Ammon's horn (tissue), 1 donor: ENCODE measurements at regions not wholly inside any gene's neighbourhood (a gene's known extent, or its start where the extent isn't known, plus 50 kb on each side); places are given as distances from the start of the nearest gene placed in this dataset.

Source experiments
- DNase-seq: peaks from one replicate; pipeline ENCODE4 v3.0.0-alpha.2; 2016; ENCODE audit warnings: low spot score

DNA sequence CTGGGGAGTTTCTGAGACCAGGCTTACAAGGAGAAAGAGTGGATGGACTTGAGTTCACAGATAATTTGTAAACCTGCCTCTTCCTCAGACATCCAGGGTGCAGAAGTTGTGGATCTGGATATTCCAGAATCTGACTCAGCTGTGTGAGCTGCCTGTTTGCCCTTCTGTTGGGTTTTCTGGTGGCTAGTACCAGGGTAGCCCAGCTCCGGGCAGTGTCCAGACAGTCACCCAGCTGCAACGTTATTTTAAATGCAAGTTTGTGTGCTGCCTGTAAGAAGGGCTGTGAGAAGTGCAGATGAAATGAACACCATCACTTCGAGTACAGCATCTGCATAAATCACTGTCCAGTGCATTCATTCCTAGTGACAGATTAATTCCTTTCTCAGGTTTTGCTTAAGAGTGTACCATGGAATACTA lies 1053.0 kb downstream of the TUSC7 start:
- peak; percentile 50 for DNase-seq

DNA sequence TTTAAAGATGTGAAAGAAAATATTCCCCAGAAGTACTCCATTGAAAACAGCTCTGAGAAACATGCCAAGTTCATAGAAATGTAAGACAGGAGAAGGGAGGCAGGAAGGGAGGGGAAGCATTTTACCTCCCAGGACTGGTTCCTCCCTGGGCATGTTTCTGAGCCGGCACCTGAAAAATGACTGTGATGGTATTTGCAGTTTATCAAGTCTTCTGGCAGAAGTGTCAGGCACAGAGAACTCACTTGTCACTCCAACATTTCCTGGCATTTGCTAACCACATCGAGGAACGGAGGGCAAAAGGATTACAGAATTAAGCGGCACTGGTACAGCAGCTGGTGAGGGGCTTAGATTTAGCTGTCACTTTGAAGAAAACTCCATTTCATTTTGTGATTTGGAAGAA lies 1054.0 kb downstream of the TUSC7 start:
- DNase-seq, result no peak

DNA sequence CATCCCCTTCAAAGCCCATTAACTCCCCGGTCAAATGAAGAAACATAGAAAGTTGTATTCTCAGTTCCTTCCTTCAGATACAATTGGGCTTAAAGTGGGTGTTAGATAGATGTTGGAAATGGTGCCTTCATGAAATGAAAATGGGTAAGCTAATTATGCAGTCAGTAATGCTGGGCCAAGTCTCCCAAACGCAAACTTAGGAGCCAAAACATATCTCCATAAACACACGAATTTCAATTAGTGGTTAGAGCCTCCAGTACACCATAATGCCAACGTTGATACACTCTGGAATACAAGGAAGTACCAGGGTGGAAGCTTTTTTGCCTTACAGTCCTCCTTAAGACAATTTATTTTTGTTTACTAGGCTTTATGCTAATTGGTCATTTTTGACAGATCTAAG lies 1059.0 kb downstream of the TUSC7 start:
- no peak for DNase-seq

DNA sequence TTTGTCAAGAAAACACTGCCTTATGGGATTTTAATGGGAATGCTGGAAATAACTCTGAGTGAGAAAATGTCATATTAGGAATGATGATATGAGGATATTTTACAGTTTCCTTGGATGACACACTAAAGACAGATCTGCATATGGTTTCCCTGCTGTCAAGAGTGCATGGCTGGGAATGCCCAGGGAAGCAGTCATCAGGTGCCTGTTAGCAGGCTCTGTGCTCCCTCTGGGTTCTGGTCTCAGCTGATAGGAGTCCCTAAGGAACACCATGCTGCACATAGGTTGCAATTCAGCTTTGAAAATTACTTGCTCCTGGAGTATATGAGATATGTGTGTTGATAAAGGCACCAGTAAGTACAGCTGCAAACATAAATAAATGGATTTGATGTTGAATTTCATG lies 1064.6 kb downstream of the TUSC7 start:
- no peak for DNase-seq

DNA sequence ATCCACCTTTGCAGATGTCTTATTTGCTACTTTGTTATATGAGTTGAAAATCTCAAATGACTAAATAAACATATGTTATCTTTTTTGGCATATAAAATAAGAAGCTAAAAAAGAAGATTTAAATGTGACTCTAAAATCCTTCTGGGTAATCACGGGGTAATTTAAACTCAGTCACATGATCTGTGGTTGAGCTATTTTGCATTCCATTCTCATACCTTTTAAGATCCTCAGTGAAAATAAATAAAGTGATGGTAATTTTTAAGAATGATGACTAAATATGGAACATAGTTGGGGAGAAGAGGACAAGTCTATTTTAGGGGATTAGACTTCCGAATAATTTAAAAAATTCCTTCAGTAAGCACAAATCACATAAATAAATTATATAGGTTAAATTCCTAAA lies 1076.8 kb downstream of the TUSC7 start:
- no peak for DNase-seq

DNA sequence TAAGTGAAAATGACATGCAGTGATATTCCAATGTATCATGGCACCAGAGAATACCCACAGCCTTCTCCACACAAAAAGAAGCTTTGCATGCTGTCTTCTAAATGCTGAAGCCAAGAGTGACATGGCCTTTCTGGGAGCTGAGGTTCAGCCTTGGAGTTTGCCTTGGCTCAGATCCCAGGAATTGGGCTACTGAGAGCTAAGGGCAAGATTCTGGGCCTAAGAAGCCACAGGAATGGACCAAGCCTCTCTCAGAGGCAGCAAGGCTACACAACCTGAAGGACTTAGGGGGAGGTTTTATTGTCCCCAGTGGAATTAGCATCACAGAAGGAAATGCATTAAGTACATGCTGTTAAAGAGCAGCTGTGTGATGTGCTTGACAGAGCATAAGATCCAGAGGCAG lies 1078.5 kb downstream of the TUSC7 start:
- no peak for DNase-seq

DNA sequence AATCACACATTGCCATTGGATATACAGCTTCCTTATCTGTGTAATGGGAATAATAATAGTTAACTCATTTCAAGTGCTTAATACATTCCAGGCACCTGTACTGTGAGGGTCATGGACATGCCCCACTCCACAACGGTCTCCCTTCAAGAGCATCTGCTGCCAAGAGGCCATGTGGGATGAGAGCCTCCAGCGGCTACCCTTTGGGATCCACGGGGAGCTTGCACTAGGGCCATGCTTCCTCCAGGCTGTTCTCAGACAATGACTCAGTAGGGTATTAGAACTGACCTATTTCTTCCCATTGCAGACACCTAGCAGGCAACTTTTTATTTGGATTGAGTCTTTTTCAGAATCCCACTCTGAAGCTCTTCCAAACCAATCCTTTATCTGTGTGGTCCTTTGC lies 1078.9 kb downstream of the TUSC7 start:
- DNase-seq, result no peak

DNA sequence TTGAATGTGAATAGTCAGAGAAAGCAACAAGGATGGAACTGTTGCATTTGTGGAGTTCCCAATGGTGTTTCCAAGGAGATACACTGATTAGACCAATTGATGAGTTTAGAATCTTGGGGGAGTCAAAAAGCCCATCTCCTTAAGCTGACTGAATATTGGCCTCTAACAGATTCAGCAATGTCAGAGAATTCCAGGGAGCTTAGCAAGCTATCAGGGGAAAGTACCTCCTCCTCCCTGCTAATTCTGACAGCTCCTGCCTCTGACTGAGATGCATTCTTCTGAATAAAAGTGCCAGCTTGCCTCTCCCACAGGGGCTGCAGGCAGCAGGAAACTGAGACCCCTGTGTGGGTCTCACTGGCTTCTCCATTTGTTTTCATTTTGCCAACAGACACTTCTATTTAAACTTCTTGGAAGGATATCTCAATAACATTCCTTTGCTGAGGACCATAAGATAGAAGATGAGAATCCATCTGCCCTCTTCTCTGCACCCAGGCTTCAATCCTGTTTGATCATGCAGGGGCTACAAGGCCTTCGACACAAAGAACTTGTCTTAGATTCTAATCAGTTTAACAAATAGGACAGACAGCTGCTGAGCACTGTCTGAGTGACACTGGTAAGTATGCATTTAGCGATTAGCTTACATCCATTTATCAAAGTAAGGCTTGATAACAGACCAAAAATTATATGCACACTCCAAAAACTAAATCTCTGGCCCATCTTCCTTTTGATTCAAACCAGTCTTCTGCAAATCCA lies 1080.8 kb downstream of the TUSC7 start:
- peak; percentile 21 for DNase-seq

DNA sequence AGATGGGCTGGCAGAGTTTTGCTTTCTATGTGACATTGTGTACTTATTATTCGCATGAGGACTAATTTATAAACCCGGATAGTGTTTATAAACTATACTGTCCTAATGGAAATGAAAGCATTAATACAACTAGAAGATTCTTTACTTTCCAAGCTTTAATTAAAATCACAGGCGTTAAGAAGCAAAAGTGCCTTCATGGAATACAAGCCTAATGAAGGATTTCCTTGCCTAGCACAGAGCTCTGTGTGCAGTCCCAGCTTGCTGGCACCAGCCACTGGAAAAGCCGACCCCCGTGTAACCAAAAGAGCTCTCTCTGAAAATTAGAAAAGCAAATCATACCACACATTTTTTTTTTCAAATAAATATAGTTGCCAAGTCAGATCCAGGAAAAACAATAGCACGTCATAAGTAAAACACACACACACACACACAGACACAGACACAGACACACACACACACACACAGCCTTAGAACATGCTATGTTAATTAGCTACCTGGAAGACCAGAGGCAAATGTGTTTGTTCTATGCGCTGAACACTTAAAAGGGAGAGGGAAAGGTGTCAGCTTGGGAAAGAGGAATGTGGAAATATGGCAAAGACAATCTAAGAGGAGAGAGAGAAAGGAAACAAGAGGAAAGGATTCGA lies 1084.2 kb downstream of the TUSC7 start:
- no peak for DNase-seq

DNA sequence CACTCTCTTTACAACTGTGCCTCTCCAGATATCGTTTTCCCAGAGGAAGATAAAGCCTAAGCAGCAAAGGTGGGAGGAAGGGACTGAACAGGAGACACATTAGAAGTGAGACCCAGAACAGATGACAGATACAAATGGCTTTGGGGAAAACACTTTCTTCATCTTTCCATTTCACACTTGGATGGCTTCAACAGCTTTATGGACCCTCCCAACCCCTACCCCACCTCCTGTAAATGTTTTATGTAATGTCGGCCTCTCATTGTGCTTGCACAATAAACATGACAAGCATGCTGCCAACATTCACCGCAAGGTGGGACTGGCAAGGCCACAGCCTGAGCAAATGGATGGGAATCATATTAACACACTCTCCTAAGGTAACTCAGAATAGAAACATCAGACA lies 1088.6 kb downstream of the TUSC7 start:
- no peak for DNase-seq

DNA sequence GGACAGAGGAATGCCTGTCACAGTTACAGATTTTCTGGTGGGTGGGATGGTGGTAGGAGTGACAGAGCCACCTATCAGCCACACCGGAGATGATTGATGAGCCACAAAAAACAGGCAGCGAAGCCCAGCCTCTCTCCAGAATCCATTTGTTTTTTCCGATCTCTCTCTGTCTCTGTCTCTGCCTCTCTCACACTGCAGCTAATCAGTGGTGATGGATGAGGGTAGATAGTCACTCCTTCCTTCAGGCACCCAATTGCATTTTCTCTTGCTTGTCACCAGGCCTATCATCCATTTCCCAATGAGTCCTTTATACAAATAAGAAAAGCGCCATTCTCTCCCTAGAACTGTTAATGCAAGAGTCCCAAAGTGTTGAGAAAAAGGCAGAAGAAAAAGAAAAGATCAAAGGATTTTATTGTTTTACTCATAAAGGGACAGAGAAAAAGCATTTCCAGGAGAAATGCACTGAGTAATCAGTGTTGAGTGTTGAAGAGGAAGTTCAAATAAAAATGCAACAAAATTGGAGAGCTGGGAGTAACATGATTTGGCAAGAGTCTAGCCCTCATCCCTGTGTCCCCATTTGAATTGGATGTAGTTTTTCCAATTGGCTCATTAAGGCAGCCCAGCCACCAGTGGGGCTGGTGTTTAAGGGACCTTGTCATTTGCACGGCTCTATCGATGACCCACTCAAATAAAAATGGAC lies 1089.3 kb downstream of the TUSC7 start:
- DNase-seq, result no peak

DNA sequence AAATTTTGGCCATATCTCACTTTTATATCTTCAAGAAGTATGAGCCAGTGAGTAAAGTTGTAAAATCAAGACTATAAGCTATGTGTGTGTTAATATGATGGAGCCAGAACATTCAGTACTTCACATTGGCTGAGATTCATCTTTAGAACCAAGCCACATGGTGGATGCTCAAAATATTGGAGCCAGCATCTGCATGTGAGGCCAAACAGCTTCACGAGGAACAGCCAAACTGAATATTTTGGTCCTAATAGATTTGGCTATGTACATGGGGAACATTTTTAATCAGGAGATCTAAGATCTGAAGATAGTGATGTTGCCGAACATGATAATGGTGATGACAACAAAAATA lies 1089.8 kb downstream of the TUSC7 start:
- DNase-seq, result no peak

DNA sequence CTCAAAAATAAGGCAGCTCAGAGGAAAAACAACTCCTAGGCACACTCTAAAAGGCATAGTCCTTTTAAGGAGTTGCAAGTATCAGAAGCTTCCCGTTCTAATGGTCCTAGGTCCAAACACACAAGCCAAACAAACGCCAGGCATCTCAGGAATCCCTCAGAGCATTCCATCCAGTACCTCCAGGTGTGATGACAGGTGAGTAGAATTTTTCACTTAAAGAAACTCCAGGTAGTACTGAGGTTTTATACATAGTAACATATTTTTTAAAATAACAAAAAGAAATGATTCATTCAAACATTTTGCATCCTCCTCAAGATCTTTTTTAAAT lies 1092.3 kb downstream of the TUSC7 start:
- DNase-seq, result no peak

DNA sequence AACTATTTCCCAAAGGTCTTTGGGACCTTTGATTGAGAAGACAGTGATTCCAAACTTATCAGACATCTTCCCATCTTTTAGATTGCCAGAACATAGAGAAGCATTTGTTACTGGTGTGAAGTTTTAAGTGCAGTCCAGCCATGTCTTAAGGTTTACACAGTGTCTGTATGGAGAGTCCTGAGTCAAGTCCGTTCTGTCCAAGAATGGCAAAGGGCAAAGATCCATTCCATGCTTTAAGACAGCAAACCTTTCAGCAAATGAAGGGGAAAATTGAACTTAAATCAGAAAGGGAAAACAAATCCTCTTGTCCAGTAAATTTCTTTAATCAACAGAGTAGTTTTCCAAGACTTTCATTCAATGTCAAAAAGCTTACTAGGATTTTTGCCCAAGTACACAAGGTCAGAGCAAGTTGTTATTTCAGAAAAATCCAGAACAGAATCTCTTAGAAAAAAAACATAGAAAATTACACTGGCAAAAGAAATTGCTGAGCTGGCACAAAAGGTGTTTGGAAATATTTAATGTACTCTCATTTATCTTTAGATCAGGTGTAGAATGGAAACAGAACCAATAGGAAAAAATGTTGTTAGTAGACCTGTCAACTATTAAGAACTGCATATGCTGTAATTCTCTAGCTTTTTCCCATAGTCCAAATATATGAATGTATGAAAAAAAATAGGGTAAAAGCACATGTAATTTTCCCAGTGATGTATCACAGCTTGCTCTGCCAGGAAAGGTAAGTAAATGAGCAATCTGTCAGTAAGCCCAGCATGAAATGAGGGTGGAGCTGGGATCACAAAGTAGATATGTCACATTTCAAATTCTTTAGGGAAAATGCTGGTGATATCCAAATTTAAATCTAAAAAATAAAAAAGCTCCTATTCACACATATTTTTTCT lies 1099.9 kb downstream of the TUSC7 start:
- DNase-seq, result no peak

DNA sequence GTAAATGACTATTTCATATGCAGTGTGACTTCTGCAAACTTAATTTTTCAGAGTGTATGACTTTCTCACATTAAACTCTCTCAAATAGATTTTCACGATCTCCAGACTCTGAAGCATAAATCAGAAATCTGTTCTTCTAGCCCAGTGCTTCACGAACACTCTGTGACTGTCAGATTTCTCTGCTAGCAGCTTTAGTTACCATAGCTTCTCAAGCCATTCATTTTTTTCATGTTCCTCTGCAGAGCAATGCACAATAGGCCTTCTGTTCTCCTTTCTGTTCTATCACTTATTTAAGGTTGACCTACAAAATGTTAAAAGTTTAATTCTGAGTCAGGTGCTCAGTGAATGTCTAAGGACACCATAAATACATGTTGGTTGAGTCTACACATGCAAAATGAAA lies 1102.2 kb downstream of the TUSC7 start:
- DNase-seq, result peak; percentile 65

DNA sequence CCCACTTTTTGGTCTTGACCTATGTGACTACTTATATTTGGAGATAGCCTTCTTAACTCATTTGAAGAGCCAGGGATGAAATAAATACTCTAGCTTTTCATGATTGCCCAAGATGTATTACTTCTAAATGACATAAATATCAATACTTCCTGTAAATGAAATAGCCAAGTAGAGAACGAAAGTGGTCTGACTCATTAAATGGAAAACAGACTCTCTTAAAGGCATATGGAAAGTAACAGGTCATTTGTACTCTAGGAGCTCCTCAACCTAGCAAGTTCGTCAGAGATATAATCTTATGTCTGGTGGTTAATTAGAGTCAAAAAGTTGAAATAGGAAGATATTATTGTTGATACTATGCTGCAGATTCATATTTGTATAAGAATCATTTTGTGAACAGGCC lies 1105.4 kb downstream of the TUSC7 start:
- no peak for DNase-seq

DNA sequence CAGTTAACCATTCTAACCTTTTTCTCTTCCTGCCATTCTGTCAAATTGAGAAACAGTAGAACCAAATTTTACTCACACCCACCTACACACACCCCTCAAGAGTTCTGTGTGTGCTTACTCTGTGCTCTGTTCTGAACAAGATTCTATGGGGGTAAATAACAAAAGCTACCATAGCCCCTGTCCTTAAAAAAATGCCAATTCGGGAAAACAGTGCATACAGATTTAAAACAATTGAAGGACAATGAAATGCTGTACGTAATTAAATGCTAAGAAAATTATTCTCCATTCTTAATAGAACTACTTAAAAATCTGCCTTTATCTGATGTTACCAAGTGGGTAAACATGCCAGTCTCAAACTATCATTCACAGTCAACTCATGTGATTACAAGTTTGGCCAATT lies 1107.5 kb downstream of the TUSC7 start:
- no peak for DNase-seq

DNA sequence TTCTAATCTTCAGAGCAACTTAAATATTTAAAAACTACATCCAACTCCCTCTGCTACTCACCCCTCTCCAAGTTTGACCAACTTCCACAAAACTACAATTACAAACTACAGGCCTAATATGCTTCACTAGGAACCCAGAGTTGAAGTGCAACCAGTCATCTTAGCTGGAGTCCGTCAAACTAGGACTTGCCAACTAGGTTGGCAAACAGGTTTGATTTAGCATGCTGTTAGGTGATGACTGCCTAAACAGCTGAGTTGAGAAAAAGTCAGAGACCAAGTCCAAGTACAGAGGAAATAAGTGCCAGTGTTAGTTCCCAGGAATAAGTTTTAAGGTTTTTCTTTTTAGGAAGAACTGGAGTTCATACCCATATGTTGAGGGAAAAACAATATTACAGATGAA lies 1109.0 kb downstream of the TUSC7 start:
- DNase-seq, result no peak

DNA sequence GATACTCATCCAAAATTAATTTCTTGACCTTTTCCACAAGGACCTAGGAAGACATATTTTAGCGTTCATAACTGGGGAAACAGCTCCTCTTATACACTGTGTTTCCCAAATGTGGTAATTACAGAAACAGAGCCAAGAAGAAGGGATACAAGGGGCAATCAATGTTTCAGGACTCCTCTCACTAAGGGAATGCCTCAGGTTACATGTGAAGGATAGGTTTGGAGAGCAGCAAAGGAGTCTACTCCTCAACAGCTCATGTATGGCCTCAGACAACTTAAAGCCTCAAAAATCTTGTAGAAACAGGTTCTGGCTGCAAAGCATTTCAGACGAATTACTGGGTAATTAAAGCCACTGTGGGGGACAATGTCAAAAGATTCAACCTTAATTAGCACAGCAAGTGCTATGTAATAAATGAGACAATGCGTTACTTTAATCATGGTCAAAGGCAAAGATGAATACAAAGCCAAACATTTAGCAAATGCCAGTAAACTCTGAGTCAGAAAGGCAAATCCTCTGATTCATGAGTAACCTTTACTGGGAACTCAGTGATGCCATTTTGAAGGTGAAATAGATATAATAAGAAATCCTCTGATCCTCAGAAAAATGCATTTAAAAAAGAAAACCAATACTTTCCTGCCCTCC lies 1111.2 kb downstream of the TUSC7 start:
- DNase-seq, result no peak

DNA sequence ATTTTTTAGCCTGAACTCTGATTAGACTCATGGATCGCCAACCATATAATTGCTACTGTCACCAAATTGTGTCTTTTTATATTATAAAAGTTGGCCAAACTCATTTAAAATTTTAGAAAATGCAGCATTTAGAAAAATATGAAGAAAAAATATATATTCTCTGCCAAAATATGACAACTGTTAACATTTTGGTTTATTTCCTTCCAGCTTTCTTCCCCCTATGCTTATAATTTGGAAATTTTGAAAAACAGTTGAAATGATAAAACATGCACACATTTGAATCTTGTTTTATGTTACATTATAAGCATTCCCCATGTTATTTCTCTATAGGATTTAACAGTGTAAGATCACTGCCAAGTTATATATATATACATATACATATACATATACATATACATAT lies 1112.8 kb downstream of the TUSC7 start:
- DNase-seq, result no peak

DNA sequence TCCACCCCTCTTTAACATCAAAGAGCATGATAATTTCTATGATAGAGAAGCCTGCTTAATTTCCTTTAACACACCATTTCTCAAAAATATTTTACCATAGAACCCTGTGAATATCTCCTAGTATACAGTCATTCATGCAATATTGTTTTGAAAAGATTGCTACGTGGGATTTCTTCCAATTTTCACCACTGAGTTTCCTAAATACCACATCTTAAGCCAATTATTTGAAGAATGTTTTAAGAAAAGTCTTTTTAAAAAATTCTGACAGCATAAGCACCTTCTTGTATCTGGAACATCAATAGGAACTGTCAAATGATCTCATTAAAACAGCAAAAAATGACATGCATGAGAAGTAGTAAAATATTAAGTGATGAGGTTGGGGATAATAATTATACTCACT lies 1126.7 kb downstream of the TUSC7 start:
- DNase-seq, result no peak

DNA sequence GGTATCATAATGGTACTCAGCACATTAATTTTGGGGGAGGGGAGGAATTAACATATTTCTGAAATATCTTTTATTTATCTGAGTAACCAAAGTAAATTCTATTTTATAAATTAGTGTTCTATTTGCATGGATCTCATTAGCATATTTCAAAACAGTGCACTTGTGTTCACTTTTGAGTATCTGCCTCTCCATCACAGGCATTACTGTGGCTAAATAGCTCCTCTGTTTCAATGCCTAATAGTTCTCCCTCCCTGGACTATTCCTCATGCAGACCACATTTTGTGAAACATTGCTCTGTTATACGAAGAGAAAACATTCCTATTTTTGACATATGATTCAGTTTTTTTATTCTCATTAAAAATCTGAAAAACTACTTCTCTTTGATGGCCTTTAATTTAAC lies 1127.8 kb downstream of the TUSC7 start:
- DNase-seq, result peak; percentile 38
